ENCODE measurements at regions not wholly inside any gene's neighbourhood (a gene's known extent, or its start where the extent isn't known, plus 50 kb on each side); places are given as distances from the start of the nearest gene placed in this dataset.

DNA sequence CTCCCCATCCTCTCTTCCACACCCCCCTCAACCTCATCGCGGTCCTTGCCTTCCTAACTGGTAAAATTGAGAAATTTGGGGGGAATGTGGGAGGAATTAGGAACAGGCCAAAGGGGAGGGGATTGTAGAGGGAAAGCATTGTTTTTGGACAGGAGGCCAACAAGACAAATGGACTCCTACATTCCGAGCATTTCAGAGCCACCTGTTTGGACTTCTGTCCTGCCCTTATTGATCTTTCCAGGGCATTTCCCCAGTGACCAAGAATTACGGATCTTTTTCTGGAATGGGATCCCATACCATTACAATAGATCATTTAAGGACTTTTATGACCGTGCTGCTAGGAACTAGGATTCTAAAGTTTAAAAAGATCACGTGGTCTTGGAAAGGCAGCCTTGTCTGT, 221.3 kb upstream of the ASIC2 start:
- TF ChIP-seq, protein P1, sequence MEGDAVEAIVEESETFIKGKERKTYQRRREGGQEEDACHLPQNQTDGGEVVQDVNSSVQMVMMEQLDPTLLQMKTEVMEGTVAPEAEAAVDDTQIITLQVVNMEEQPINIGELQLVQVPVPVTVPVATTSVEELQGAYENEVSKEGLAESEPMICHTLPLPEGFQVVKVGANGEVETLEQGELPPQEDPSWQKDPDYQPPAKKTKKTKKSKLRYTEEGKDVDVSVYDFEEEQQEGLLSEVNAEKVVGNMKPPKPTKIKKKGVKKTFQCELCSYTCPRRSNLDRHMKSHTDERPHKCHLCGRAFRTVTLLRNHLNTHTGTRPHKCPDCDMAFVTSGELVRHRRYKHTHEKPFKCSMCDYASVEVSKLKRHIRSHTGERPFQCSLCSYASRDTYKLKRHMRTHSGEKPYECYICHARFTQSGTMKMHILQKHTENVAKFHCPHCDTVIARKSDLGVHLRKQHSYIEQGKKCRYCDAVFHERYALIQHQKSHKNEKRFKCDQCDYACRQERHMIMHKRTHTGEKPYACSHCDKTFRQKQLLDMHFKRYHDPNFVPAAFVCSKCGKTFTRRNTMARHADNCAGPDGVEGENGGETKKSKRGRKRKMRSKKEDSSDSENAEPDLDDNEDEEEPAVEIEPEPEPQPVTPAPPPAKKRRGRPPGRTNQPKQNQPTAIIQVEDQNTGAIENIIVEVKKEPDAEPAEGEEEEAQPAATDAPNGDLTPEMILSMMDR (conservative IDR thresholded peaks at IDR 0.05 in 1 of 2, IDR thresholded peaks at IDR 0.05 in 1 of 2; ENCODE audit: low read depth in 1 of 2, low read length in 2 of 2): no peak
- TF ChIP-seq EZH2 (IDR thresholded peaks at IDR 0.05; ENCODE audit: low read length, missing control alignments): no peak

Data from fibroblast of lung (primary cell).